CD4-positive, alpha-beta T cell treated with Interleukin-2 at 100 ng/mL for 4 hours (primary cell): ENCODE measurements at regions not wholly inside any gene's neighbourhood (a gene's known extent, or its start where the extent isn't known, plus 50 kb on each side); places are given as distances from the start of the nearest gene placed in this dataset.
"Not testable (repeated sequence)": the region's sequence is repeated elsewhere in the genome, so short reads cannot be mapped to it uniquely, and the experiment has no call there.

ENCODE experiments used
- DNase-seq: peaks from one replicate; pipeline ENCODE4 v3.0.0-alpha.2; 2020; ENCODE audit warnings: low spot score

DNA sequence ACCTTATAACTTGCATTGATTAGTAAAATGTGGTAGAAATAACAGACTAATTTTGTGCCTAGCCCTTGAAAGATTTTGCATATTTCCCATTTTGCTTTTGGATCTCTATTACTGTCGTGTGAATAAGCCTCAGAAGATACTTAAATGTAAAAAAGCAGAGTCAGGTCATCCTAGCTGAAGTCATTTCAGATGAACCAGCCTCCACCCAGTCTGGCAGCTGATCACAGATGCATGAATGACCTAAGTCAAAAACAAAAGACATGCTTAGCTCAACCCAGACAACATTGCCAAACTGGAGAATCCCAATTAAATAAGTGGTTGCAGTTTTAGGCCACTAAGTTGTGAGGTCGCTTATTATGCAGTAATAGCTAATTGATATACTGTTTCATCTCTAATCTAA is 349.9 kb downstream of the C12orf50 start:
- no peak for DNase-seq

DNA sequence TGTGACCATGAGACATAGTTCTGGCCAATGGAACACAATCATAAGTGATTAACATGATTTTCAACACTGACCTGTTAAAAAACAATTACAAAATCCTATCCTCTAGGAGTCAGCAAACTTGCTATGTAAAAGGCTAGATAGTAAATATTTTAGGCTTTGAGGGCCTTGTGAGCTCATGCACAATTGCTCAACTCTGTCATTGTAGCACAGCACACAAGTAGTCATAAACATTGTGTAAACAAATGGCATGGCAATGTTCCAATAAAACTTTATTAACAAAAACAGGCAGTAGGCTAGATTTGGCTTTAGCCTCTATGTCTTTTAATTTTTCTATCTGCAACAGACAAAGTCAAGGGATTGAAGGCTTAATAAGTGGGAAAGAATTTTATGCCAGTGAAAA is 350.7 kb downstream of the C12orf50 start:
- no peak for DNase-seq

DNA sequence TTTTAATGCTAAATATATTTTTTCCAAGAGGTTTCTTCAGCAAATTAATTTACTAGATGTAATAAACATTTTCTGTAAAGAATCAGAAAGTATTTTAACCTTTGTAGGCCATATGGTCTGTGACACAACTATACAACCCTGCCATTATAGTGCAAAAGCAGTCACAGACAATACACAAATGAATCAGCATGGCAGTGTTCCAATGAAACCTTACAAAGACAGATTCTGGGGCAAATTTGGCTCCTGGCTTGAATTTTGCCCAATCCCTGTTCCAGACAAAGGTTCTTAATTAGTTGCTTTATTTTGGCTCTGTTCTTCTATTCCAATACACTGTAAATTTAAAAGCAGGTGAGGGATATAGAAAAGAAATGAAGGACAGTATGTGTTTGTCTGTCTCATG is 352.5 kb downstream of the C12orf50 start:
- no peak for DNase-seq

DNA sequence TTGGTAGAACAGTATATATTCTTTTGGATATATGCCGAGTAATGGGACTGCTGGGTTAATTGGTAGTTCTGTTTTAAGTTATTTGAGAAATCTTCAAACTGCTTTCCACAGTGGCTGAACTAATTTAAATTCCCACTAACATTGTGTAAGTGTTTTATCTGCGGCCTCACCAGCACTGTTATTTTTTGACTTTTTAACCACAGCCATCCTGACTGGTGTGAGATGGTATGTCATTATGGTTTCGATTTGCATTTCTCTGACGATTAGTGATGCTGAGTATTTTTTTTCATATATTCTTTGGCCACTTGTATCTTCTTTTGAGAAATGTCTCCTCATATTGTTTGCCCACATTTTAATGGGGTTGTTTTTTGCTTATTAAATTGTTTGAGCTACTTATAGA is 357.4 kb downstream of the C12orf50 start:
- DNase-seq, result no peak

DNA sequence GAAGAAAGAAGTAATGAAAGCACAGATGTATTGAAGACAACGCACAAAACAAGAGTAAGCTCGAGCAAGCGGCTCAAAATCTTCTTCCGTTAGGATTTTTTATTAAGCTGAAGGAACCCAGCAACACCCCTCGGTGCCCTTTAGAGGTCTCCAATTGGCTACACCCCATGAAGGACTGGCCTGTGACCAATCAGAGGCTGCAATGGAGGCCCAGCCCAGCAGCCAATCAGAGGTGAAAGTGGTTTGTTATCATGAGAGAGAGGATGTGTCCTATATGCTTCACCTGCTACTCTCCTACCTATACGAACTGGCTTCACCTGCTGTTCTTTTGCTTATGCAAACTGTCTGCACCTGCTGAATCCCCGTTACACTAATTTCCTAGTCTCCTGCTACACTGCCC is 358.8 kb downstream of the C12orf50 start:
- DNase-seq, result no peak

DNA sequence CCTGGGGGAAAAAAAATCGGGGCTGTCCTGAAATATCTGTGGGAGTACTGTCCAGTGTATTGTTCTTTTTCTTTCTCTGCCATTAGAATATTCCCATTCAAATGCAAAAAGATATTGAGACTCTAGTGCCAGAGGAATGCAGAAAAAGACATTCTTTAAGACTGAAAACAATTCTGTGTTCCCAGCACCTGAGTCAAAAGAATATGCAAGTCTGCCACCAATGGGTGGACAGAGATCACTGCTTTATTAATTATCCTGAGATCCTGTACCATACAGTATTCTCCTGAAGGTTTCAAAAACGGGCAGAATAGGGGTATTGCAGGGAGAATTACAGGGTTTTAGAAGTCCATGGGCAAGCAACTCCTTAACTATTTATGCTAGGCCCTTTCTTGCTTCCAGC is 361.8 kb downstream of the C12orf50 start:
- no peak for DNase-seq

DNA sequence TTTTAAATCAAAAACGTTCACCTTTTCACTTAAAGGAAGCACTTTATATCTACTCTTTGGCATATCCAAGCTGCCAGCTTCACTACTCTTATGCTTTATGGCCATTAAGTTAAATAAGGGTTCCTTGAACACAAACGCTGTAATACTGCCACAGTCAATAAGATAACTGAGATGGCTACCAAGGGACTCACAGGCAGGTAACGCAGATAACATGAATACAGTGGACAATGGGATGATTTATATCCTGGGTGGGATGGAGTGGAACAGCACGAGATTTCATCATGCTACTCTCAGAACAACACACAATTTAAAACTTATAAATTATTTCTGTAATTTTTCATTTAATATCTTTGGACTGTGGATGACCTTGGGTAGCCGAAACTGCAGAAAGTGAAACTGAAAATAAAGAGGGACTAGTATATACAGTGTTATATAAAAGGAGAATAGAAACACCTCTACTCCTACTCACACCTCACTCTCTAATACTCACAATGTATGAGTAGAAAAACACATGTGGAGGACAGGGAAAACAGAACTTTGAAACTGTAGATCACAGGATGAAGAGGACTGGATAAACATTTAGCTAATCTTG is 367.3 kb downstream of the C12orf50 start:
- no peak for DNase-seq

DNA sequence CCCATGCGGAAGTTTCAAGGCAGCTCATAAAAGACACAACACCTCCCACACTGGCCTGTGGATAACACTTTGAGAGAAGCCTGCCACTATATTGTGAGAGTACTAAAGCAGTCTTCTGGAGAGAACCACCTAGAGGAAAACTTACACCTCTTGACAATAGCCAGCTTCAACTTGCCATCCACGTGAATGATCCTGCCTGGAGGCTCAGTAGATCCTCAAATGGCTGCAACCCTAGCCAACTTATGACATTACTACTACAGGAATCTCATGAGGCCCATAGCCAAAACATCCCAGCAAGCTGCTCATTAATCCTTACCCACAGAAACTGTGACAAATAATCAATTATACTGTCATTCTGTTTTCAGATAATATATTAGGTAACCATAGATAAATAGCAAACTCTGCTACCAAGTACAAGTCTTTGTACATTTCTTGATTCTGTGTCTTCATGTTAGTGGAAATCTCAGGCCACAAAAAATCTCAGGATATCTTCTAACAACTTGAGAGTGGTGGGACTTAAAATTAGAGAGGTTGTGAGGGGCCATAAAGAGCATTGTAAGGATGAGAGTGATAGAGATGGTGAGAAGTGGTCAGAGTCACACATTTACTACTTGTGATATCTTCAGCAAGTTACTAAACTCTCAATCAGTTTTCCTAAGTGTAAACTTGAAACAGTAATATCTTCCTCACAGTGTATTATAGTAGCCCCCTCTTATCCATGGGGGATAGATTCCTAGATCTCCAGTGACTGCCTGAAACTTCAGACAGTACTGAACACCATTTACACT is 368.0 kb downstream of the C12orf50 start:
- no peak for DNase-seq

DNA sequence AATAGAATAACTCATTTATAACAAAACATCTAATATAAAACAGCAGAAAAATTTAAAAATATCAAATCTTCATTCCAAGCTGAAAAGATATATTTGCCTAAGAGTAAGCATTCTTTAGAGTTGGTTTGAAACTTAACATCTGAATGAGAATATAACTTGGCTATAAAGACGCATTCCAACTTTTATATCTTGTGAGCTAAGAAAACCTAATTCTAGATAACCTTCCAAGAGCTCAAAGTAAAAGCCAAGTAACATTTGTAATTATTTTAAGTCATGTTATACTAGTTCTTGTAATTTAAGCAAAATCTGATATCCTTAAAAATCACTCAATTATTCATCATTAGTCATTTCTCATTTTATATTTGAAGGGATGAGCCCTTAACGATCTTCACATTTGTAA is 368.9 kb downstream of the C12orf50 start:
- DNase-seq, result no peak

DNA sequence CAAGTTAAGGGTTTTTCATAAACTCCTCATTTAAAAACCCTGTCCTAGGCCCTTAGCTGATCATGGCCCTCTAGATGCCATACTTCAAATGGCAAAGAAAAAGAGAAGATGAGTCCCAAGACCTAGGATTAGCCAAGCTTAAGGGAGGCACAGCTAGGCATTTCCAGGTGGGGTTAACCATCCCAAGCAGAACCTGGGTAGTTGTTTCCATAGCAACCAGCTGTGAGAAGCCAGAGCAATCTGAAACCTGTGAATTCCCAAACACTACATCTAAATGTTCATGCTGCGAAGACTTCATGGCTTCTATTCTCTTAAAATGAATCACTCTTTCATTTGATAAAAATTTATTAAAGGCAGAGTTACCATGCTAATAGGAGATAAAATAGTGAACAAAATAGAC is 372.9 kb downstream of the C12orf50 start:
- no peak for DNase-seq

DNA sequence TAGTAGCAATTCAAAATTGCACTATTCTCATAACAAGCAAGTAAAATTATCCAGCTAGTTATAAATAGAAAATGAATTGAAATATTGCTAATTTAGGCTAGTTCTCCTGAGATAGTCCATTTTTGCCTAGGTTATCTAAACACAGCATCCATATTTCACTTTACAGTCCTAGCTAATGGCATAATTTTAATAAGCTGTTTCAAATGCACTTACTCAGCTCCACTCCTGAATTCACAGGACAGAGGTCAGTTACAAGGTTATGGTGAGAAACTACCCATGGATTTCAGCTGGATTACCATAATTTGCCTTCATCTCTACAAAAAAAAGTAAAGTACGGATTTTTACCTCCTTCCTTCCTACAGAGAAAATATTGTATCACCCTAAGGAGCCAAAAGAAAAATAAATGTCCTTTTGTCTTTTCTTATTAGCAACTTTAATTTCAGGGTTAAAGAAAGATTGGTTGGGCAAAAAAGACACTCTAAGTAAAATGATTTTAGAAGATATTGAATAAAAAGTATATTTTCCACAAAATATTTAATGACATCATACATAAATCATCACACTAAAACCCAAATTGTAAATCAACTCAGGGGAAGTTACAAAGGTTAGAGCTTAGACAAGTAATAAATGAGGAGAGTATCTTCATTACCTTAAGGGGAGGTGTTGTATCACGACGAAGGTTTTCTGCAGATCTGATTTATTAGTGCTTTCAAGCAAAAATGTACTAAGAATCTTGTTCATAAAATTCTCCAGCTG is 377.4 kb downstream of the C12orf50 start:
- no peak for DNase-seq

DNA sequence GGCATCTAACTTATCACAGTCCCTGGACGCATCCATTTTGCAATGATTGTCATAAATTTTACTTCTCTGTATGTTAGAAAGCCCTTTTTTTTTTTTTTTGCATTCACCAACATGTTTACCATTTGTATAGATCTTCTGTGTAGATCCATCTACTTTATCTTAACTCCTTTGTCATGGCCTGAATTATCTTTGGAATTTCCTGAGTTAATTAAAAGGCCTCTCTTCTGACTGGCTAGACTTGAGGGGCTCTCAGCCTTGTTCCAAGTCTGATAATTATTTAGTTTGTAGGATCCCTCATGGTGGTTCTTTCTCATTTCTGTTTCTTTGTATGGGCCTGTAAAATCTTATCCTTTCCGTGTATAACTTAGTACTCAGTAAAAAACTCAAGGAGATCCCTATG is 387.0 kb downstream of the C12orf50 start:
- no peak for DNase-seq

DNA sequence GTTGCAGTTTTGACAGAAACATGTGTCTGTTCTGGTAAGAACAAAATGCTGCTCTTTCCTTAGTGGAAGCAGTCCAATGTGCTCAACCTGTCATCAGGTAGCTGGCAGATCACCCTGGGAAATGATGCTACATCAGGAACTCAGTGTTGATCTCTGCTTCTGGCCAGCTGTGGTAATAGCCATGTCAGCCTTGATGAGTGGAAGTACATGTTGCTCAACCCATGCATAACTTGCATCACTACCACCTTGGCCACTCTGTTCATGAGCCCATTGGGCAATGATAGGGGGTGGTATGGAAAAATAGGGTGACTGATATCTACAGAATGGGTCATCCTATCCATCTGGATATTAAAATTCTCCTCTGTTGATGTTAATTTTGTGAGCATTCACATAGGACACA is 411.0 kb downstream of the C12orf50 start:
- DNase-seq, result no peak

DNA sequence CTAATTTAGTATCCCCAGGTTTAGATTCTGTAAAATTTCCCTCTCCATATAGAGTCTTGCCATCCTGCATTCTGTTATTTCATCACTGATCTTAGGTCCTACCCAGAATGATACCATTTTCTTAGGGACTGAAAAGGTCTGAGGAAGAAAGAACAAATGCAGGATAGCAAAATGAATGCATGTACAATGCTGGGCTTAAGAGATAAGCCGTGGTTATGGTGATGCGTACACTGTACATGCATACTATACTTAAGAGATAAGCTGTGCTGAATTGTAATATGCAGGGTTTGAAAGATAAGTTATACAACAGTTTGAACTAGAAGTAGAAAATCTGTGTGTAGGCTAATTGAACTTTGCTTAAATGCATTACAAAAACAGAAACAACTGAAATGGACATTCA is 416.2 kb downstream of the C12orf50 start:
- no peak for DNase-seq

DNA sequence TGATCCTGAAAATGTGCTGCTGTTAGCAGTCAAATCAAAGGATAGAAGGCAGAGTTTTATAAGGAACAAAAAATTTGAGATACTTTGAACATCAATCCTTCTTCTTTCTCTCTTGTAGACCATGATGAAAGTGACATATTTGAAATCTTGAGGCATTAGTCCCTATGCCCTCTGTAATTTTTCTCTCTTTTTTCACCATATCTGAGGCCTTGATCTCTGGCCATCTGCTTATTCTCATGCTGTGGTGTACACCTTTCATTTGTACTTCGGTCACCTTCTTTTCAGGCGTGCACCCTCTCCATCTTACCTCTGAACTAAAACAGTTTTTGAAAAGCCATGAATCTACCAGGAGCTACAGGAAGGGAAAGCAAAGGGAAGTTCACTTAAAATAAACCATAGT is 420.9 kb downstream of the C12orf50 start:
- no peak for DNase-seq

DNA sequence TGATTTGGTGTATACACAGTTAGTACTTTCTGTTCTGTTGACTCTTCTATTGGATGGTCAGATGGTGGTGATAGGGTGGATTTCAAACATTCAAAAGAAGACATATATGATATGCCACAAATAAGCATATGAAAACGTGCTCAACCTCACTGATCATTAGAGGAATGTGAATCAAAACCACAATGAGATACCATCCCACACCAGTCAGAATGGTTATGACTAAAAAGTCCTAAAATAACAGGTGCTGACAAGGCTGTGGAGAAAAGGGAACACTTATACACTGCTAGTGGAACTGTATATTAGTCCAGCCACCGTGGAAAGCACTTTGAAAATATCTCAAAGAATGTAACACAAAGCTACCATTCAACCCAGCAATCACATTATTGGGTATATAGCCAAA is 425.5 kb downstream of the C12orf50 start:
- DNase-seq, result no peak

DNA sequence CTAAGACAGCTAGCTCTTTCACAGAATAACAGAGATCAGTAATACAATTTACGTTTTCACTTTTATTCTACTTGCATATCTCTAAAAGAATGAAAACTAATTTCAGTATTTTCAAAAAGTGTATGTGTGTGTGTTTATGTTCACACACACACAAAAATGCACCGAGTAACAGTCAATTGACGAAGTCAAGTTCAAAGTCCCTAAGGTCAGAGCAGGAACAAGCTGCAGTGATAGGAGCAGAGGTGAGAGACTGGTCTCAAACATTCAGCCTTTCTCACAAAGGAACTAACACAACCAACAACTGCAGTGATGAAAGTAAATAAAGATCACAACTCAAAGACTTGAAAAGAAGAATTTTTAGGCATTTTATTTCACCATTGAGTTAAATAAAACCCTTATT is 429.7 kb downstream of the C12orf50 start:
- no peak for DNase-seq

DNA sequence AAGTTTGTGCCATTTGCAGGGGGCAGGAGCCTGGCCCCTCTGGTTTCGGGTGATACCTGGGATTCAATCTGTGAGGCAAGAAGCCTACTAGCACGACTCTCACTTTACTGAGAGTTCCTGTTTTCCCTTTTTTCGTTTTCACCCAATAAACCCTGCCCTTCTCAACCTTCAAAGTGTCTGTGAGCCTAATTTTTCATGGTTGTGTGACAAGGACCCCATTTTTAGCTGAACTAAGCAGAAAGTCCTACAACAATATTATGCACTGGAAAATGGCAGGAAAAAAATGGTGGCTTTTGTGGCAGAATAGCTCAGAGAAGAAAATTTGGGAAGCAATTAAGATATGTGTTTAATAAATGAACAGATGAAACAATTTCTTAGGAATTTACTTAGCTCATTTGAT is 432.1 kb downstream of the C12orf50 start:
- no peak for DNase-seq

DNA sequence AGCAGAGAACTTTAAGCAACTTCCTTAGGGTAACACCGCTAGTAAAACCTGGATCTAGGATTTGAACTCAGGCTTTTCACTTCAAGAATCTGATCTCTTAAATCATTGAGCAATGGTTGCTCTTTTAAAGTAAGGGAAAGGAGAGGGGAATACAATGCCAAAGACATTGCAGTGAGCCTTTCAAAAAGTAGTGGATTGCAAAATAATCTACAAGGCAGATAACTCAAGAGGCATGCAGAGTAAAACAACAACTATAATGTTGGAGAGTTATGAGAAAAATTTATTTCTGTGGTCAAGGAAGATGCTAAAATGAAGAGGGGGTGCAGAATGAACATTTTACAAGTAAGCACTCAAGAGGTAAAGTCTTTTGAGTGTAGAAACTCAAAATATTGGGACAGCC is 432.6 kb downstream of the C12orf50 start:
- no peak for DNase-seq

DNA sequence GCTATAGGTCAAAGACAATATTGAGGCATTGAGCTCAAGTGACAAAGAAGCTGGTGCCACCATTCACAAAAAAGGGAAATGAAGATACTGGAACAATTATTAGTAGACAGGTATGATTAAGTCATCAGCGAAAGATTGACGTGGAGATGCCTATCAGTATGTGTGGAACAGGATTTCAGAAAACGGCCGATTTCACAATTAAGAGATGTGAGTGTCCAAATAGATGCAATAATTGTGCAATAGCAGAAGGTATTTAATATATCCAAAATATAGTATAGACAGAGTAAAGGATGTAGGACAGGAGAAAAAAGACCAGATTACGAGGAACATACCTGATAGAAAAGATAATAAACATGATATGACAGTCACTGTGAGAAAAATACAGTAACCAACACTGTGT is 433.1 kb downstream of the C12orf50 start:
- DNase-seq, result no peak

DNA sequence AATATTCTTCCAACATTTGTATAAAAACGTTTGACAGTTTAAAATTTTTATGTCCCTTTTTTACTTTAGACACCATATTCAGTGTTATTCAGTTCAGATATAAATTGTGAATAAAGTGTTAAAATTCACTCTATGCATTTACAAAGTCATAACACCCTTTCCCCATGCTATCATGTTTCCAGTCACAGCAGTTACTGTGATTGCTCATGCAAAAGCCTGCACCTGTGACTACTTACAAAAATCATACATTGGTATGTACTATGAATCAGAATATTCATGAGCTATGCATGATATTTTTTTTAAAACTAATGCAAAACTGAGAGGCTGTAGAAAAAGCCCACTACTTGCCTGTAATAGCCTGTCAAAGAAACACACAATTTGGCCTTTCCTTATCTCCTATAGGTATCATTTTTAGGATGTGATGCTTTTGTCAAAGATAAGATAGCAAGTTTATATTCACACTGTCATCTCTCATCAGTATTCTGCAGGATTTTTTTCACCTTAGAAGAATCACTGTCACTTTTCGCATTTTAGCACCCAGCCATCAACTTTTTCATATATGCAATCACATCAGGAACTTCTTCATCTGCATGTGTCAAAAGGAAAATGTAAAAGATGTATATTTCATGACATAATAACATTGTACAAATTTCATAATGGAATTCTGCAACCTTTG is 443.2 kb downstream of the C12orf50 start:
- DNase-seq, result no peak

DNA sequence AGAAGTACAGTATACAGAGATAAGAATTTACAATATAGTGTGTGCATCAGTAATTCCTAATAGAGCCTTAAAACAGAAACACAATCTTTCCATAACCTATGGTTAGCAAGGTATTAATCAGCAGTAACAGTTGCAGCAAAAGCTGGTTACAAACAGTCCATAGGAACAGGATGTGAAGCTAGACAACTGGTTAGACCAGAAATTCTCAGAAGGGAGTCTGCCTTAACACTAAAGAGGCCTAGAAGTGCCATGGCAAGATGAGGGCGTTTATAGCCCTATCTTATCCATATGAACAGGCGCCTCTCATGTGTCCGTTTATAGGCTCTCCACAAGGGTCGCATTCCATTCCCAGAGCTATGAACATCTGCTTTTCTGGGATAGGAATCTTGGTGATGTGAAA is 450.1 kb downstream of the C12orf50 start:
- not testable (repeated sequence) for DNase-seq

DNA sequence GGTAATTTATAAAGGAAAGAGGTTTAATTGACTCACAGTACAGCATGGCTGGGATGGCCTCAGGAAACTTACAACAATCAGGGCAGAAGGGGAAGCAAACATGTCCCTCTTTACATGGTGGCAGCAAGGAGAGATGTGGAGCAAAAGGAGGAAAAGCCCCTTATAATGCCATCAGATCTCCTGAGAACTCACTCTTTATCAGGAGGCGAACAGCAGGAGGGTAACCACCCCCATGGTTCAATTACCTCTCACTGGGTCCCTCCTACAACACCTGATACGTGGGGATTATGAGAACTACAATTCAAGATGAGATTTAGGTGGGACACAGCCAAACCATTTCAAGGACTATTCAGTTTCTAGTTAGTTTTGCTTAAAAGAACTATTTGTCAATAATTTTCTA is 453.3 kb downstream of the C12orf50 start:
- no peak for DNase-seq
